ENCODE measurements at regions not wholly inside any gene's neighbourhood (a gene's known extent, or its start where the extent isn't known, plus 50 kb on each side); places are given as distances from the start of the nearest gene placed in this dataset.

DNA sequence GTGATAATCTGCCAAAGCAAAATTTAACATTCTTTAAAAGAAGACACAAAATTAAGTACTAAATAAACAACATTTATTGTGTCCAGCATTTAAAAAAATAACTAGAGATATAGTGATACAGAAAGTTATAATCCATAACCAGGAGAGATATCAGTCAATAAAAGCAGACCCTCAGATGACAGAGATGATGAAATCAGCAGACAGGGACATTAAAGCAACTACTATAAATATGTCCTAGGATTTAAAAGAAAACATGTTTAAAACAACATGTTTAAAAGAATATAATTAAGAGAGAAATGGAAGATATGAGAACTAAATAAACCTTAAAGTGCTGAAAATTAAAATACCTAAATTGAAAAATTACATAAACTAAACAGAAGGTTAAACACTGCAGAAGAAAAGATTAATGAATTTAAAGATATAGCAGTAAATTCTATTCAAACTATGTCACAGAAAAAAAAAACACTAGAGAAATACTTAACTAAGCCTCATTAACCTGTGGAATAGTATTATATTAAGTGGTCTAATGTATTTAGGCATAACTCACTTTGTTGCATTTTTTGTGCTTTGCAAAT is 261.2 kb upstream of the NR5A2 start:
- DNase-seq, result no peak

DNA sequence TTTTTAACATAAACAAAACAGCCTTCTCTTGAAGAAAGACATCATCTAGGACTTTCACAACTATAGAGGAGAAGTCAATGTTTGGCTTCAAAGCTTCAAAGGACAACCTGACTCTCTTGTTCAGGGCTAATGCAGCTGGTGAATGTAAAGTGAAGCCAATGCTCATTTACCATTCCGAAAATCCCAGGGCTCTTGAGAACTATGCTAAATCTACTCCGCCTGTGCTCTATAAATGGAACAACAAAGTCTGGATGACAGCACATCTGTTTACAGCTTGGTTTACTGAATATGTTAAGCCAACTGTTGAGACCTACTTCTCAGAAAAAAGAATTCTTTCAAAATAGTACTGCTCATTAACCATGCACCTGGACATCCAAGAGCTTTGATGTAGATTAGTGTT is 259.8 kb upstream of the NR5A2 start:
- DNase-seq, result no peak

GRCh38 chr1:199774433-199775089 is 252.9 kb upstream of the NR5A2 start:
- no peak for DNase-seq

- no peak for DNase-seq
Measured at GRCh38 chr1:199776768-199777497, 250.6 kb upstream of the NR5A2 start.

DNA sequence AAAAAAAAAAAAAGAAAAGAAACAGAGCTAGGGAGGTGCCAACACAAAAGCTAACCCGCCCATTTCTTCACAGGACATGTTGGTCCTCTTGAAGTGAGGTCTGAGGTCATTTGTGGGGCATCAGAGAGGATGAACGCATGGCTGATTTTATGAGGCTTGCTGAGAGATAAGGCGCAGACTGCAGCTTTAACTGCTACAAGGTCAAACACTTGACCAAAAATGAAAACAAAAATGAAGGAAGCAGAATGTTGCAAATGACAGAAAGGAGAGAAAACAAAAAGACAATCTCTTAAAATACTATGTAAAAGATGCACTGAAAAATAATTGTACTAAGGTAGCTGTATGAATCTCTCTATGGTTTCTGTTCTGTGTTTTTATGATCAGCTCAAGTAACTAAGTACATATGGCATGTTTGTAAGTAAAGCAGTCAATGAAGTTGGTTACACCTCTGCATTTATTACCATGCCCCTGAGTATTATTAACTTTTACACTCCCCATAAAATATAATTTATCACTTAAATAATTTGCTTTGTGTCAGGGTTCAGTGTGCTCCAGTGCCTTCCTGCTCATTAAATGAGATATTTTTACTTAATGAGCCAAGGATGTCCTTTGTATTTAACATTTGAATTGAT is 249.1 kb upstream of the NR5A2 start:
- DNase-seq, result no peak

DNA sequence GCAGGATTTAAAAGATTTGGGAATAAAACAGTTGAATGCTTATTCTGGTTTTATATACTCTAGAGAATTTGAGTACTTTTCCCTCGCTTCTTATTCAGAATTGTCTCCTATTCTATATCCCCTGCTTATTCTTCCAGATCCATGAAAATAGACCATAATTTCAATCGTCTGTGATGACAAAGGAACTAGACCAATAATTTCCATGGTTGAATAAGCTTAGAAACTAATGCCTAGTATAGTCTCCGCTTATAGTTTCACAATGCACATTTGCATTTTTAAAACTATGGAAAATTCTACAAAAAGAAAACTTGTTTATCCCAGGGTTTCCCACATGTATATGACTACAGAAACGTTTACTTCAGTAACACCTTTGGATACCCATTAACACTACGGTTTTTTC is 247.4 kb upstream of the NR5A2 start:
- DNase-seq, result no peak

DNA sequence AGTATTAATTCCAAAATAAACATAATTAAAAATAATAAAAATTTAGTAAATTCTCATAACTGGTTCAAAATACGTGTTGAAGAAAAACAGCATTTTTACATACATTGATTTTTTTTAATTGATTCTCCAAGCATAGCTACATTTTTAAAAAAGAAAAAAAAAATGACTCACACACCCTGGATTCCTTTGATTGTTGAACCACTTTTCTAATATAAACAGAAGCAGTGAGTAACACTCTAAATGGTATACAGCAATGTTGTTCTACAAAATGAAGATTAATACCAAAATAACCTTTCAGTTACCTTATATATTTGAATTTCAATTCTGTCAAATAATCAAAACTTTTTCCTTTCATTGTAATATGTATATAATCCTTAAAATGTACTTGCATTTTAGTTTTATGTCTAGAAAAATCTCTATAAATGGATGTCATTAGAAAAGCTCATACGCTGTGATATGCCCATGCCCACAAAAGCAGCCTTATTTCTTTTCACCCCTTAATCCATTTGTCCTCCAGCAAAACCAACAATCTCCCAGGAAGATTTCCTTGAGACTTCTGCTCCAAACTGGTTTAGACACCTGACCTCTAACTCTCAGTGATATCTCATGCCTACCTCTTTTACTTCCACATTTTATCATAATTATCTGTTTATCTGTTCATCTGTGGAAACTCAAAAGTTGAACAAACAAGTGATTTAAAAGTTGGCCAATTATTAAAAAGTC is 246.4 kb upstream of the NR5A2 start:
- DNase-seq, result no peak

GRCh38 chr1:199784138-199784895 is 243.2 kb upstream of the NR5A2 start:
- DNase-seq, result no peak

DNA sequence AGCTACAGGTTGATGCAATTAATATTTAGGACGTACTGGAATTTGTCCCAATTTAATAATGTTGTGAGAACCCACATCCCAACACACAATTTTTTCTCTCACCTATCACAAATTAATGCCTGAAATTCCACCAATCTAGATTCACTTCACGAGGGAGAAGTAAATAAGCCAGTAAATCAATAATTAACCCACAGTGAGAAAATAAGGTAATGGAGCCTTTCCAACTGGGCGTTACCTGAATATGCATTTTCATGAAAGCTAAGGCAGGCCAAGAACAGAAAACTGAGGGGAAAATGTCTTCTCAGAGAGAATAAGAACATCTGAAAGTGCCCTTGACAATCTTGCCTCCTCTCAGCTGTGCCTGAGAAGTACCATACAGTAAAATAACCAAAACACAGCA is 240.8 kb upstream of the NR5A2 start:
- no peak for DNase-seq

DNA sequence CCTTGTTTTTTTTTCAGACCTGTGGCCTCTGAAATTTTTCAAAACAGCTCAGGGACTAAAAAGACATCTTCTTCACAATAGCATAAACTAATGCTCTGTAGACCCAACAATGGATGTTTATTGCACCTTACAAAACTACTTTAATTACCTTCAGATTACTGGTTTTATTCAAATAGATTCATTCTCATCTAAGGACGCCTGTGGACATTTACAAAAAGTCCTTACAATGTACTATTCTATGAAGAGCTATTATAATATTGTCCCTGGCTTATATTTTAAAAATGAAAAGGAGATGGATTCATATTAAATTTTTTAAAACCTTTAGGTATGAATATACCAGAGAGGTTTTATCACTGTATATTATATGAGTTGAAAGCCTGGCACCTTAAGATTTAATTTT is 238.4 kb upstream of the NR5A2 start:
- DNase-seq, result no peak

DNA sequence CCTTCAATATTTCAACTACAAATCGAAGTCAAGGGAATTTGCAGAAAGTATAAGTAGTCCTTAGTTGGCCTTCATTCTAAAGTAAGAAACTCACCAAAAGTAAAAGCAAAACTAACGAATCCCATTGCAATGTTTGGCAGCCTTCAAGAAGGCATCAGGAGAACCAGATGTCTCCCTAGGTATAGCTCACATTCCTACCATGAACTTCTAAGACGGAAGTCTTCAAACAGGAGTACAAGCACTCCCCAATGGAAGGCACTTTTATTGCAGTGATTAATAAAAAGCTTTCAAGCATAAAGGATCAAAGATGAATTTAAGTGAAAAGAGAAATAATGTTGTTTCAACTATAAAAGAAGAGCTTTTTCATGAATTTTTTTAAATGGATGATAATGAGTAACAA is 236.0 kb upstream of the NR5A2 start:
- no peak for DNase-seq

DNA sequence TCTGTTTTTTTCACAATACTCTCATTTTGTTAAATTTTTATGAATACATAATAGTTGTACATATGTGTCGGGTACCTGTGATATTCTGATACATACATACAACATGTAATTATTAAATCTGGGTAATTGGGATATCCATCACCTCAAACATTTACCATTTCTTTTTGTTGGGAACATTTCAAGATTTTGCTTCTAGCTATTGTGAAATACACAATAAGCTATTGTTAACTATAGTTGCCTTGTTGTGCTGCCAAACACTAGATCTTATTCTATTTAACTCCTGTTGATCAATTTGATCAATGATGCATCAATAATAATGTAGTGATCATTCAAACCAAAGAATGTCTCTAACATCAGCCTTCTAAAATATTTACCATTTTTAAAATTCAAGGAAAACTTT is 234.6 kb upstream of the NR5A2 start:
- DNase-seq, result no peak

DNA sequence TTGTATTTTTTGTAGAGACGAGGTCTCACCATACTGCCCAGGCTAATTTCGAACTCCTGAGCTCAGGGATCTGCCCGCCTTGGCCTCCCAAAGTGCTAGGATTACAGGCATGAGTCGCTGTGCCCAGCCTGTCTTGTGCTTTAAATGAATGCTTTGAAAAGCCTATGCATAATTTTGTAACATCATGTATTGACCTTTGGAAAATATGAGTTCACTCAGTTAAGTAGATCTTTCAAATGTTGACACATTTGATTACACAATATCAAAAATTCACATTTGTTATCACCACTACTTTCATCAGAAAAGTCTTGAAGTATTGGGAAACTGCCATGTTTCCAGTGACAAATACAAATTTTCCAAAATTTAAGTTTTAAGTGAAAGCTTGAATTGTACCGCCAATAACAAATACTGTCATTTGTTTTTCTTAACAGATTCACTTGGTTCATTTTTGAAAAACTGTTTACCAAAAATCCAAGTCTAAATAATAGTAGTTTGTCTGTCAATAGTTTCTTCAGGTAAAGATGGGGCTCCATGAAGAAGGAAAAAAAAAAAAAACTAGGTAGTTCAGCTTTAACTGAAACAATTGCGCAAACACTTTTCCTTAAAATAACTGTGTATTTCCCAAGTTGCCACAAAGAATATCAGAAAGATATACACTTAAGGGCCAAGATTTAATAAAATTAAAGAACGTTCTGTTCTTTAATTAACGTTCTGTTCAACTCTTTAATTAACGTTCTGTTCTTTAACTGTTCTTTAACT is 233.2 kb upstream of the NR5A2 start:
- no peak for DNase-seq

- no peak for DNase-seq
Measured at GRCh38 chr1:199799116-199799515, 228.4 kb upstream of the NR5A2 start.

- DNase-seq, result no peak
Measured at GRCh38 chr1:199804526-199804925, 223.0 kb upstream of the NR5A2 start.

- DNase-seq, result no peak
Measured at GRCh38 chr1:199808110-199808870, 219.2 kb upstream of the NR5A2 start.

GRCh38 chr1:199809311-199809710 is 218.2 kb upstream of the NR5A2 start:
- no peak for DNase-seq

DNA sequence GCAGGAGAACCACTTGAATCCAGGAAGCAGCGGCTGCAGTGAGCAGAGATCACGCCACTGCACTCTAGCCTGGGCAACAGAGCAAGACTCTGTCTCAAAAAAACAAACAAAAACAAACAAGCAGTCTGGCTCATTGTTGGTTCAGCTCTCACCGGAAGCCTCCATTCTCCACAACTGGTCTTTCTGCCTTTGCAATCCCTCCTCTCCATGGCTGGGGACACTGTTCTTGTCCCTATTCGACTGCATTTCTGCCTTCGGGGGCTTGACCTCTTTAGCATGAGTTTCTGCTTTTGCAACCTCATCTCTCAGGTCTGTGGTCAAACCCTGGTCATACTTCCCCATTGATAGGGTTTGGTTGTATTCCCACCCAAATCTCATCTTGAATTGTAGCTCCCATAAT is 216.3 kb upstream of the NR5A2 start:
- no peak for DNase-seq

DNA sequence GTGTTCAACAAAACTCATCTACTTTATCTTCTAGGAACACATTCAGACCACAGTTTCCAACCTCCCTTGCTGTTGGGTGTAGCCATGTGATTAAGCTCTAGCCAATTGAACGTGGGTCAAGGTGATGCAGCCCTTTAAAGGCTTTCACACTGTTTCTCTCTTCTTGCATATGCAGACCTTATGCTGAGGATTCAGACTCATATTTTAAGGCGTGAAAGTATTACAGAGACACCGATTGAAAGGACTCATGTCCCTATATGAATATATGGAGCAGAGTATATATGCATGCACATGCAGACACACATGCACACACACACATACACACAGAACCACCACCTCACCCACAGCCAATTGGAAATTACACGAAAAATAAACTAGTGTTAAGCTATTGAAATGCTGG is 214.3 kb upstream of the NR5A2 start:
- no peak for DNase-seq

DNA sequence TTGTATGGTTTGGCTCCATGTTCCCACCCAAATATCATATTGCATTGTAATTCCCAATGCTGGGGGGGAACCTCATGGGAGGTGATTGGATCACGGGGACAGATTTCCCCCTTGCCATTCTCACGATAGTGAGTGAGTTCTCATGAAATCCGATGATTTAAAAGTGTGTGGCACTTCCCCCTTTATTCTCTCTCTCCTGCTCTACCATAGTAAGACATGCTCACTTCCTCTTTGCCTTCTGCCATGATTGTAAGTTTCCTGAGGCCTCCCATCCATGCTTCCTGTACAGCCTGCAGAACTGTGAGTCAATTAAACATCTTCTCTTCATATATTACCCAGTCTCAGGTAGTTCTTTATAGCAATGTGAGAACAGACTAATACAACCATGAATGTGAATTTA is 211.6 kb upstream of the NR5A2 start:
- no peak for DNase-seq

DNA sequence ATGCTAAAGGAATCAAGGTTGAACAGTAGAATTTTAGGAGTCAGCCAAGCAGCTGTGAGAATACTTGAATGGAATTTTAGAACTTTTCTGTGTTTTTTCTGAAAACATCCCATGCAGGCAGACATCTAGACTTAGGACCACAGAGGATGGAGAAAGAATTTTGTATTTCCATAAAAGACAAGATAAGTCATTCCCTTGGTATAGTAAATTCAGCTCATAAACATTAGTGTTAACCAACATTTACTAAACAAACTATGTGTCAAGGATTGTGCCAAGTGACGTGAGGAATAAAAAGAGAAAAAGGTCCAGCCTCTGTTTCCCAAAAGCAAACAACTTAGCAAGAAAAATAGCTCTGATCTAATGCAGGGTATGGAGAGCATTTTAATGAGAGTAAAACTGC is 210.2 kb upstream of the NR5A2 start:
- DNase-seq, result no peak
